H9 (cell line): ENCODE measurements at regions not wholly inside any gene's neighbourhood (a gene's known extent, or its start where the extent isn't known, plus 50 kb on each side); places are given as distances from the start of the nearest gene placed in this dataset.

Source experiments
- DNase-seq: peaks from one replicate; pipeline ENCODE4 v3.0.0-alpha.2; 2017
- H2AFZ ChIP-seq: one replicate; pipeline ENCODE4 v1.6.1; 2013; ENCODE audit warnings: mild to moderate bottlenecking, low read length, control low read depth, moderate library complexity
- H2AK5ac ChIP-seq: 2 replicates; pipeline ENCODE4 v1.6.1; 2013; ENCODE audit warnings: low read length, control low read depth, mixed read lengths; ENCODE audit not compliant: insufficient read length
- H2BK120ac ChIP-seq: one replicate; pipeline ENCODE4 v1.6.1; 2013; ENCODE audit warnings: low read depth, mild to moderate bottlenecking, low read length, control low read depth, inconsistent platforms; ENCODE audit not compliant: poor library complexity, severe bottlenecking
- H2BK12ac ChIP-seq: 2 replicates; pipeline ENCODE4 v1.6.1; 2013; ENCODE audit warnings: low read length, control low read depth, mixed read lengths, low read depth; ENCODE audit not compliant: insufficient read length
- H2BK15ac ChIP-seq: 2 replicates; pipeline ENCODE4 v1.6.1; 2013; ENCODE audit warnings: low read depth, low read length, control low read depth
- H2BK20ac ChIP-seq: one replicate; pipeline ENCODE4 v1.6.1; 2013; ENCODE audit warnings: low read depth, mild to moderate bottlenecking, low read length, control low read depth, inconsistent platforms; ENCODE audit not compliant: poor library complexity, severe bottlenecking
- H2BK5ac ChIP-seq: 2 replicates; pipeline ENCODE4 v1.6.1; 2013; ENCODE audit warnings: low read length, control low read depth, mixed read lengths; ENCODE audit not compliant: insufficient read length
- H3K14ac ChIP-seq: 2 replicates; pipeline ENCODE4 v1.6.1; 2013; ENCODE audit warnings: low read length, control low read depth; ENCODE audit not compliant: insufficient read depth
- H3K18ac ChIP-seq: 2 replicates; pipeline ENCODE4 v1.6.1; 2013; ENCODE audit warnings: low read depth, mild to moderate bottlenecking, mixed read lengths, low read length, control low read depth; ENCODE audit not compliant: insufficient read length
- H3K23ac ChIP-seq: 2 replicates; pipeline ENCODE4 v1.6.1; 2013; ENCODE audit warnings: low read length, control low read depth, mixed read lengths, low read depth; ENCODE audit not compliant: insufficient read length
- H3K23me2 ChIP-seq: 2 replicates; pipeline ENCODE4 v1.6.1; 2013; ENCODE audit warnings: low read depth, mild to moderate bottlenecking, mixed read lengths, low read length, control low read depth; ENCODE audit not compliant: insufficient read length, poor library complexity, severe bottlenecking
- H3K27ac ChIP-seq: 2 replicates; pipeline ENCODE4 v1.5.1; 2013; ENCODE audit warnings: low read length, control low read depth, mixed read lengths, low read depth; ENCODE audit not compliant: insufficient read length
- H3K27me3 ChIP-seq: 2 replicates; pipeline ENCODE4 v1.6.1; 2013; ENCODE audit warnings: low read length, control low read depth, inconsistent platforms; ENCODE audit not compliant: insufficient read depth
- H3K4ac ChIP-seq: 2 replicates; pipeline ENCODE4 v1.6.1; 2013; ENCODE audit warnings: low read depth, mild to moderate bottlenecking, control low read depth, inconsistent platforms, low read length, moderate library complexity
- H3K4me1 ChIP-seq: 2 replicates; pipeline ENCODE4 v1.6.1; 2013; ENCODE audit warnings: low read length, control low read depth, inconsistent platforms; ENCODE audit not compliant: insufficient read depth
- H3K4me2 ChIP-seq: 2 replicates; pipeline ENCODE4 v1.6.1; 2013; ENCODE audit warnings: low read length, control low read depth, mixed read lengths; ENCODE audit not compliant: insufficient read length, insufficient read depth
- H3K56ac ChIP-seq: 2 replicates; pipeline ENCODE4 v1.6.1; 2013; ENCODE audit warnings: low read depth, mild to moderate bottlenecking, mixed read lengths, low read length, control low read depth; ENCODE audit not compliant: insufficient read length
- H3K79me1 ChIP-seq: 2 replicates; pipeline ENCODE4 v1.6.1; 2013; ENCODE audit warnings: low read depth, mild to moderate bottlenecking, moderate library complexity, low read length, control low read depth, inconsistent platforms; ENCODE audit not compliant: insufficient read depth, poor library complexity, severe bottlenecking
- H3K79me2 ChIP-seq: 2 replicates; pipeline ENCODE4 v1.6.1; 2013; ENCODE audit warnings: low read length, control low read depth, inconsistent platforms; ENCODE audit not compliant: insufficient read depth
- H3K9ac ChIP-seq: 2 replicates; pipeline ENCODE4 v1.6.1; 2013; ENCODE audit warnings: low read length, control low read depth, mixed read lengths; ENCODE audit not compliant: insufficient read length; ENCODE audit errors: extremely low read depth
- H3K9me3 ChIP-seq: one replicate; pipeline ENCODE4 v1.6.1; 2013; ENCODE audit warnings: low read depth, low read length, inconsistent platforms; ENCODE audit not compliant: control insufficient read depth
- H3T11ph ChIP-seq: one replicate; pipeline ENCODE4 v1.6.1; 2013; ENCODE audit warnings: mild to moderate bottlenecking, low read length, control low read depth, inconsistent platforms
- H4K20me1 ChIP-seq: one replicate; pipeline ENCODE4 v1.6.1; 2013; ENCODE audit not compliant: control insufficient read depth, insufficient read length, insufficient read depth
- H4K5ac ChIP-seq: 2 replicates; pipeline ENCODE4 v1.6.1; 2013; ENCODE audit warnings: low read depth, mild to moderate bottlenecking, mixed read lengths, low read length, control low read depth; ENCODE audit not compliant: insufficient read length
- H4K8ac ChIP-seq: replicated peaks from 2 replicates; pipeline ENCODE4 v1.6.1; 2013; ENCODE audit warnings: low read length, control low read depth, mixed read lengths, low read depth; ENCODE audit not compliant: insufficient read length
- H4K91ac ChIP-seq: 2 replicates; pipeline ENCODE4 v1.6.1; 2013; ENCODE audit warnings: low read depth, mild to moderate bottlenecking, moderate library complexity, mixed read lengths, low read length, control low read depth; ENCODE audit not compliant: insufficient read length
- H3K27ac Mint-ChIP-seq, 3 experiments: 2 replicates in 2 of 3; 3 replicates in 1 of 3; pipeline ENCODE4 v1.8.0; 2020 to 2021; ENCODE audit warnings: mixed read lengths in 3 of 3, mild to moderate bottlenecking in 1 of 3, moderate library complexity in 1 of 3
- H3K27me3 Mint-ChIP-seq: 2 replicates; pipeline ENCODE4 v1.8.0; 2021; ENCODE audit warnings: low read depth, mild to moderate bottlenecking, moderate library complexity, mixed read lengths
- H3K36me3 Mint-ChIP-seq, 3 experiments: 2 replicates in 2 of 3; 3 replicates in 1 of 3; pipeline ENCODE4 v1.8.0; 2020 to 2021; ENCODE audit warnings: low read depth in 3 of 3, mixed read lengths in 3 of 3; ENCODE audit not compliant: insufficient read depth in 1 of 3
- H3K4me1 Mint-ChIP-seq, 2 experiments: 2 replicates each; pipeline ENCODE4 v1.8.0; 2020; ENCODE audit warnings: mixed read lengths in 2 of 2
- H3K4me3 Mint-ChIP-seq, 2 experiments: 2 replicates in 1 of 2; 3 replicates in 1 of 2; pipeline ENCODE4 v1.8.0; 2020 to 2021; ENCODE audit warnings: mild to moderate bottlenecking in 2 of 2, mixed read lengths in 2 of 2, moderate library complexity in 1 of 2
- H3K9me3 Mint-ChIP-seq, 2 experiments: 2 replicates in 1 of 2; 3 replicates in 1 of 2; pipeline ENCODE4 v1.8.0; 2020; ENCODE audit warnings: mild to moderate bottlenecking in 2 of 2, mixed read lengths in 2 of 2, moderate library complexity in 1 of 2
- CTCF ChIP-seq: fragments of 200-600 bp; sonication (generic); conservative IDR thresholded peaks from 3 replicates; pipeline ENCODE4 v1.8.0; 2021; ENCODE audit warnings: antibody characterized with exemption, mild to moderate bottlenecking

GRCh38 chr1:80048716-80049115 lies 1042.2 kb upstream of the ADGRL4 start:
- H3K4me3 Mint-ChIP-seq = no peak overlapping the region
- Histone ChIP-seq H3K23me2 (no peaks in the 10 kb centered on the region), H3K4ac (no peak overlapping the region), H4K5ac (no peak overlapping the region), H3K9me3 (no peaks in the 10 kb centered on the region), H3T11ph (no peak overlapping the region), H3K23ac (no peak overlapping the region), H4K20me1 (no peaks in the 10 kb centered on the region), H4K91ac (no peak overlapping the region), H2BK12ac (no peak overlapping the region), H2BK15ac (no peak overlapping the region), H2BK120ac (no peak overlapping the region), H3K9ac (no peak overlapping the region), H2AFZ (no peak overlapping the region), H3K4me2 (no peak overlapping the region), H2AK5ac (no peak overlapping the region), H3K27me3 (no peaks in the 10 kb centered on the region), H2BK5ac (no peak overlapping the region), H2BK20ac (no peak overlapping the region), H4K8ac (no peak overlapping the region), H3K79me2 (no peaks in the 10 kb centered on the region), H3K14ac (no peak overlapping the region), H3K27ac (no peak overlapping the region), H3K79me1 (no peaks in the 10 kb centered on the region), H3K56ac (no peak overlapping the region), H3K4me1 (no peaks in the 10 kb centered on the region), H3K18ac (no peak overlapping the region)
- no peak for DNase-seq
- H3K27ac Mint-ChIP-seq = no peak overlapping the region
- H3K9me3 Mint-ChIP-seq = peaks cover 0 to 3% of the 10 kb centered on the region in 2 experiments; a peak in 4 of 5 replicates
- H3K36me3 Mint-ChIP-seq = peaks cover 0 to 8% (median 0%) of the 10 kb centered on the region in 3 experiments; a peak in 3 of 7 replicates
- TF ChIP-seq CTCF = no peak
- no peaks in the 10 kb centered on the region; the same call in 1 of the 2 replicates for H3K27me3 Mint-ChIP-seq
- no peaks in the 10 kb centered on the region for H3K4me1 Mint-ChIP-seq
